MCF 10A (cell line): ENCODE measurements at regions not wholly inside any gene's neighbourhood (a gene's known extent, or its start where the extent isn't known, plus 50 kb on each side); places are given as distances from the start of the nearest gene placed in this dataset.

Source experiments
- BruUV-seq: library from RNA; stranded (reverse); fragments of 400-500 nt; replicated peaks from 2 replicates; lab custom pipeline; 2021; lab: Mats Ljungman, UMichigan
- CTCF ChIA-PET: fragments of 300-600 bp; sonication (Branson Sonifier 250); formaldehyde crosslinking; extraction: SDS; loops from one replicate; lab custom pipeline; 2021; ENCODE audit warnings: antibody characterized with exemption, inconsistent platforms; lab: Yijun Ruan, JAX
- POLR2A ChIA-PET: fragments of 300-600, 350-650 bp; sonication (Branson Sonifier 250); formaldehyde crosslinking; extraction: SDS; loops from one replicate; lab custom pipeline; 2020; ENCODE audit warnings: antibody characterized with exemption, inconsistent platforms; lab: Yijun Ruan, JAX
- DNase-seq: peaks from one replicate; pipeline ENCODE4 v3.0.0-alpha.2; 2018; ENCODE audit not compliant: unreplicated experiment
- H3K27ac Mint-ChIP-seq: one replicate; pipeline ENCODE4 v1.8.0; 2022; ENCODE audit warnings: mild to moderate bottlenecking, low read depth, mixed read lengths; ENCODE audit not compliant: unreplicated experiment
- H3K27me3 Mint-ChIP-seq: one replicate; pipeline ENCODE4 v1.8.0; 2022; ENCODE audit warnings: mixed read lengths; ENCODE audit not compliant: insufficient read depth, unreplicated experiment
- H3K36me3 Mint-ChIP-seq: one replicate; pipeline ENCODE4 v1.8.0; 2022; ENCODE audit warnings: mild to moderate bottlenecking, moderate library complexity, mixed read lengths; ENCODE audit not compliant: insufficient read depth, unreplicated experiment
- H3K4me1 Mint-ChIP-seq: one replicate; pipeline ENCODE4 v1.8.0; 2022; ENCODE audit warnings: mixed read lengths; ENCODE audit not compliant: insufficient read depth, unreplicated experiment
- H3K4me3 Mint-ChIP-seq: one replicate; pipeline ENCODE4 v1.8.0; 2022; ENCODE audit warnings: mild to moderate bottlenecking, moderate library complexity, mixed read lengths; ENCODE audit not compliant: unreplicated experiment
- H3K9me3 Mint-ChIP-seq: one replicate; pipeline ENCODE4 v1.8.0; 2022; ENCODE audit warnings: mixed read lengths; ENCODE audit not compliant: unreplicated experiment
- intact Hi-C: fragments of 100-400 bp; cut with micrococcal nuclease; formaldehyde crosslinking; loops from 2 replicates; pipeline ENCODE4 v1.14.1; 2022
- TF ChIP-seq, protein P1 (sequence below): fragments of 200-600 bp; IDR thresholded peaks from one replicate; pipeline ENCODE4 v1.8.0; 2022; ENCODE audit warnings: antibody characterized with exemption, mild to moderate bottlenecking; ENCODE audit not compliant: unreplicated experiment

DNA sequence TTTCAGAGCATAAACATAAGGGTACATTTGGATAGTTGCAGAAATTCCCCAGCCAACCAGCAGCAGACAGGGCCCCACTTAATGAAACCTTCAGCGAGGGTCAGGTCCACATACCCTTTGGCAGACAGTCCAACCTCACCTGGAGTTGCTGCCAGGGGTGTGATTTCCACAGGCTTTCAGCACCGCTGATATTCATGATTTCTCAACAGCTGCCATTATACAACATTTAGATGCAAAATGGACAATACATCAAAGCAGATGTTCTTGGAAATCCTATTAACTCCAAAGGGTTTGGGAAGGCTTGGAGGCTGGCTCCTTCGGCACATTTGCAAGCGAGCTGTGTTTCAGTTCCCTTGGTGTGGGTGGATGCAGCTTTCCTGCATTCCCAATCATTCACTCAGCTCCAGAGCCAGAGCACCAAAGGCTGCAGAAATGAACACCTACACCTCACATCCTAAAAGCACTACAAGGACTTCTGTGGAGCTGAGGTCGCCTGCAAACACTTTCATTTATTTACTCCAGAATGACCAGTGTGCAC is 147.2 kb upstream of the VSTM2B start:
- Mint-ChIP-seq H3K27me3 (no peaks in the 10 kb centered on the region), H3K36me3 (no peaks in the 10 kb centered on the region), H3K4me3 (no peak overlapping the region), H3K27ac (no peak overlapping the region), H3K4me1 (no peaks in the 10 kb centered on the region), H3K9me3 (peaks cover 23% of the 10 kb centered on the region)
- DNase-seq, result no peak
- intact Hi-C loops, result no loop called here
- ChIA-PET POLR2A (no interaction called here), CTCF (interaction anchor here (0.6 kb wide), 1 partner anchor 742 kb away, joined by 3 read pairs; no protein-coding TSS in a partner anchor)
- BruUV-seq, result no TSS peak
- TF ChIP-seq, protein P1, sequence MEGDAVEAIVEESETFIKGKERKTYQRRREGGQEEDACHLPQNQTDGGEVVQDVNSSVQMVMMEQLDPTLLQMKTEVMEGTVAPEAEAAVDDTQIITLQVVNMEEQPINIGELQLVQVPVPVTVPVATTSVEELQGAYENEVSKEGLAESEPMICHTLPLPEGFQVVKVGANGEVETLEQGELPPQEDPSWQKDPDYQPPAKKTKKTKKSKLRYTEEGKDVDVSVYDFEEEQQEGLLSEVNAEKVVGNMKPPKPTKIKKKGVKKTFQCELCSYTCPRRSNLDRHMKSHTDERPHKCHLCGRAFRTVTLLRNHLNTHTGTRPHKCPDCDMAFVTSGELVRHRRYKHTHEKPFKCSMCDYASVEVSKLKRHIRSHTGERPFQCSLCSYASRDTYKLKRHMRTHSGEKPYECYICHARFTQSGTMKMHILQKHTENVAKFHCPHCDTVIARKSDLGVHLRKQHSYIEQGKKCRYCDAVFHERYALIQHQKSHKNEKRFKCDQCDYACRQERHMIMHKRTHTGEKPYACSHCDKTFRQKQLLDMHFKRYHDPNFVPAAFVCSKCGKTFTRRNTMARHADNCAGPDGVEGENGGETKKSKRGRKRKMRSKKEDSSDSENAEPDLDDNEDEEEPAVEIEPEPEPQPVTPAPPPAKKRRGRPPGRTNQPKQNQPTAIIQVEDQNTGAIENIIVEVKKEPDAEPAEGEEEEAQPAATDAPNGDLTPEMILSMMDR, result no peak

DNA sequence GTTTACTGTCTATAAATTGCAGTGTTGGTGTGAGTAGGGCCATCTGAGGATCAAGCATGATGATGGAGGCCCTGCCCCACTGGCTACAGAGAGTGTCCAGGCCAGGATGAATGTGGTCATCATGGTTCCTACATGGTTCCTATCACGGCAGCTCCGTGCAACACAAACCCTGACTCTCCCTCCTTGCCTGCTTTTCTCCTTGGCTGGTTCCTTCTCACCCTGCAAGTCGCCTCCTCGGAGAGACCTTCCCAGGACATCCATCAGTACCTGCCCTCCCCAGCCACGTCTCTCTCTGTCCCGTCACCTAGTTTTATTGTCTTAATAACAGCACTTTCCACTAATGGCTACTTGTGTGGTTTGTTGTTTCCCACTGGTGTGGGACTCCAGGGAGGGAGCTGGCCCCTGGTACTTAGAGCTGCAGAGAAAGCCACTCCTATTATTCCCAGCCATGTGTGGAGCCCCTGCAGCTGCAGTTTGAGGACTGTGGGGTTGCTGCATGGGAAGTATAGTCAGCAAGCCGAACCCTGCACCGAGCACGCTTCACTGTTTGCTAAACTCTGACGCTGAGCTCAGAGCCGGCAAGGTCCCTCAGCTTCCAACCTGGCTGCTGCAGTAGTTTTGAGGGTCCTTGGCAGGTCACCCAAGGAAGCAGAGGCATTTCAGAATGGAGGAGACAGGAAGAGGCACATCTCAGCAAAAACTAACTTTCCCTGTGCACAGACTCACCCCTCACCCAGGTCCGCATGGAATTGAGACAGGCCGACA is 146.4 kb upstream of the VSTM2B start:
- Mint-ChIP-seq H3K9me3 (peaks cover 18% of the 10 kb centered on the region), H3K4me3 (no peak overlapping the region), H3K27me3 (no peaks in the 10 kb centered on the region), H3K4me1 (no peaks in the 10 kb centered on the region), H3K36me3 (no peaks in the 10 kb centered on the region), H3K27ac (no peak overlapping the region)
- BruUV-seq, result no TSS peak
- intact Hi-C loops, result no loop called here
- ChIA-PET POLR2A (no interaction called here), CTCF (interaction anchor here (0.6 kb wide), 1 partner anchor 741 kb away, joined by 3 read pairs; no protein-coding TSS in a partner anchor)
- TF ChIP-seq, protein P1, result no peak
- DNase-seq, result no peak

GRCh38 chr19:29380581-29380980 is 145.2 kb upstream of the VSTM2B start:
- H3K9me3 Mint-ChIP-seq, result peaks cover 12% of the 10 kb centered on the region
- H3K27me3 Mint-ChIP-seq, result no peaks in the 10 kb centered on the region
- intact Hi-C loops, result no loop called here
- TF ChIP-seq, protein P1, result no peak
- no peaks in the 10 kb centered on the region for H3K36me3 Mint-ChIP-seq
- no peak overlapping the region for H3K27ac Mint-ChIP-seq
- H3K4me3 Mint-ChIP-seq, result no peak overlapping the region
- DNase-seq, result no peak
- no TSS peak for BruUV-seq
- ChIA-PET CTCF (no interaction called here), POLR2A (no interaction called here)
- no peaks in the 10 kb centered on the region for H3K4me1 Mint-ChIP-seq

DNA sequence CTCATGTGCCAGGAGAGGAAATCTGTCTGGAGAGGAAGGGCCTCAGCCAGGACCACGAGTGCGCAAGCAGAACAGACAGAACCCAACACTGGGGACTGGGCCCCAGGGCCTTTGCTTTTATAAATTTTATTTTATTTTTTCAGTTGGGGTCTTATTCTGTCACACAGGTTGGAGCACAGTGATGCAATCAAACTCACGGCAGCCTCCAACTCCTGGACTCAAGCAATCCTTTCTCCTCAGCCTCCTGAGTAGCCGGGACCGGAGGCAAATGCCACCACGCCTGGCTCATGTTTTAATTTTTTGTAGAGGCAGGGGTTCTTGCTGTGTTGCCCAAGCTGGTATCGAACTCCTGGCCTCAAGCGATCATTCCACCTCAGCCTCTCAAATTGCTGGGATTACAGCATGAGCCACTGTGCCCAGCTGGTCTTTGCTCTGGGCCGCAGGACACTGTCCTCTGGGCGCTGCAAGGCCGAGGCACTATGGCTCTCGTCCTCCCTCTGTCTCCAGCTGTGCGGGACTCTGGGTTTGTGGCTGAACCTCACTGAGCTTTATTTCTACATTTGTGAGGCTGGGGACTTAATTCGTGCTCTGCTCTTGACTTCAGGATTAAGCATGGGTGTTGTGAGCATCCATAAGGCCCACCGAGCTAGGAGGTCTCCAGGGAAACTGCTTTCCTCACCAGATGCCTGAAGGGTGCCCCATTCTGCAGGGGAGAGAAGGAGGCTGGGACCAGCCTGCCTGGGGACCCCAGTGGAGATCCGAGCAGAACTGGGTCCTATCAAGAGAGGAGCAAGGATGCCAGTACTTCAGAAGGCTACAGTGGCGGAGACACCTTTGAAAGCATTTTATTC is 144.2 kb upstream of the VSTM2B start:
- intact Hi-C loops, result no loop called here
- H3K27ac Mint-ChIP-seq, result no peak overlapping the region
- H3K9me3 Mint-ChIP-seq, result peaks cover 14% of the 10 kb centered on the region
- no peak overlapping the region for H3K4me3 Mint-ChIP-seq
- TF ChIP-seq, protein P1, result no peak
- no peak for DNase-seq
- ChIA-PET CTCF (no interaction called here), POLR2A (no interaction called here)
- no peaks in the 10 kb centered on the region for H3K27me3 Mint-ChIP-seq
- BruUV-seq, result no TSS peak
- no peaks in the 10 kb centered on the region for H3K36me3 Mint-ChIP-seq
- no peaks in the 10 kb centered on the region for H3K4me1 Mint-ChIP-seq
